ENCODE measurements at regions not wholly inside any gene's neighbourhood (a gene's known extent, or its start where the extent isn't known, plus 50 kb on each side); places are given as distances from the start of the nearest gene placed in this dataset.
"Not testable (repeated sequence)": the region's sequence is repeated elsewhere in the genome, so short reads cannot be mapped to it uniquely, and the experiment has no call there.

GRCh38 chr21:13435863-13436262 is 173.7 kb upstream of the POTED start:
- not testable (repeated sequence) for DNase-seq (ENCODE audit: low spot score in 2 of 2); H3K4me1 Mint-ChIP-seq; H3K27ac Mint-ChIP-seq; H3K36me3 Mint-ChIP-seq; H3K9me3 Mint-ChIP-seq; H3K4me3 Mint-ChIP-seq
- peak; percentile 51 for ATAC-seq

GRCh38 chr21:13447767-13448166 is 161.8 kb upstream of the POTED start:
- not testable (repeated sequence) for H3K9me3 Mint-ChIP-seq; H3K27ac Mint-ChIP-seq; H3K4me3 Mint-ChIP-seq; H3K4me1 Mint-ChIP-seq; ATAC-seq; H3K36me3 Mint-ChIP-seq; DNase-seq (ENCODE audit: low spot score in 2 of 2)

GRCh38 chr21:13463562-13463961 is 146.0 kb upstream of the POTED start:
- H3K9me3 Mint-ChIP-seq; H3K4me1 Mint-ChIP-seq; DNase-seq (ENCODE audit: low spot score in 2 of 2); H3K27ac Mint-ChIP-seq; H3K36me3 Mint-ChIP-seq; H3K4me3 Mint-ChIP-seq: not testable (repeated sequence)
- peak; percentile 16 for ATAC-seq

Measured in stimulated activated effector memory CD8-positive, alpha-beta T cell treated with anti-CD3 and anti-CD28 coated beads, Interleukin-12 subunit alpha, Interleukin-12 subunit beta, amount 100 ng/mL, for 72 hours (primary cell).